ENCODE measurements at regions not wholly inside any gene's neighbourhood (a gene's known extent, or its start where the extent isn't known, plus 50 kb on each side); places are given as distances from the start of the nearest gene placed in this dataset.

DNA sequence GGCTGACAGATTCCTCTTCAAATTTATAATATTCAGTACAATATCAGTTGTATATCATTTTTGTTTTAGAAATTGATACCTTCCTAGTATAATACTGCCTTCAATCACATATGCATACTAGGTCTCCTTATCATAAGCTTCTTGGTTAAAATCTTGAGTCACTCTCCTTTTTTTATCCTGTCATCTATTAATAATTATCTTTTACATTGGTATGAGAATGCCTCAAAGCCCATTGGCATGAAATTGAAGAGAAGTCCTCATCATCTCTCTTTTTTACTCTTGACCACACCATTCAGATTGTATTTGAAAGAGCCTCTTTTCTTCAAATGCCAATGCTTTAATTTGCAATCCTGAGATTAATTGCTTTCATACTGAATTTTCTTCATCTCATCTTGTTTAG, 810.3 kb downstream of the BRINP1 start (continued):
- no peak for TF ChIP-seq RBBP5 (conservative IDR thresholded peaks at IDR 0.05)

DNA sequence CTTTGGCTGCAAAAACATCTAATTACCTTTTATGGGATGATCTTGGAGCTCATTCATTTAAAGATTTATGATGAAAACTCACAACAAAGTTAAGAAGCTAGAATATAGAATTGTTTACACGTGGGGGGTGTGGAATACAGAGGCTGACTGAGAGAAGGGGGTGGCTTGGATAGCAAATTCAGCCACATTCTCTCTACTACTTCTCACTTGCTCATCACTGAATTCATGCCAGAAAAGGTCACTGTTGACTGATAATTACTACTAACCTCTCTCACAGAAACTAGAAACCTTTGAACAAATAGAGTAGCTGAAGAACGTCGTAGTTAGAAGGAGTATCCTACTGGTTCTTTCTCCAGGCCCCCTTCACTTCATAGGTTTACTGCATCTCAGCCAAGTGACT, 808.2 kb downstream of the BRINP1 start:
- RAD21 ChIA-PET (ENCODE audit: unreplicated experiment) = no interaction called here

DNA sequence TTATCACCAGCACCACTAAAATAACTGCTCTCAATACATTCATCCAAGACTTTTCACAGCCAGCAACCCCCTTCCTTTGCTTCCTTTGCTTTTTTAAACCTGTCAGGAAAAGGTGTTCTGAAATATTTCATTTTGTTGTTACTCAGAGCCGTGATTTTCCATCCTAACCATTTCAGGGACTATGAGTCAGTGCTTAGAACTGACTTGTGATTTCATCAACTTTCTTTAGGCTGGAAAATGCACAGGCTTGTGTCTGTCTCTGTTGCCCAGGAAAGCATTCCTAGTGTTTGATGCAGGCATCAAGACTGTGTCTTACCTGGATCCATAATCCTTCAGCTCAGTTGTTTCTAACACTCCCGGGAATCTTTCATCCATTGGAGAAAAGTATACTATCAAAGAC, 805.6 kb downstream of the BRINP1 start:
- Histone ChIP-seq H3K4me2 (ENCODE audit: control insufficient read depth, insufficient read depth) (no peak overlapping the region), H3K4me1 (ENCODE audit: control insufficient read depth, insufficient read depth, low read length) (no peaks in the 10 kb centered on the region), H3K79me2 (ENCODE audit: control insufficient read depth, insufficient read depth, low read length) (no peaks in the 10 kb centered on the region), H3K27ac (ENCODE audit: control insufficient read depth, insufficient read depth) (no peak overlapping the region), H4K20me1 (ENCODE audit: control insufficient read depth, insufficient read depth) (no peaks in the 10 kb centered on the region), H3K9me3 (replicated peaks; ENCODE audit: control insufficient read depth, insufficient read depth, low read length) (no peaks in the 10 kb centered on the region), H3K4me3 (no peak overlapping the region), H3K27me3 (replicated peaks in 1 of 2; ENCODE audit: control insufficient read depth in 2 of 2, insufficient read depth in 2 of 2, low read length in 1 of 2) (no peaks in the 10 kb centered on the region), H3K9ac (ENCODE audit: control insufficient read depth, insufficient read depth, low read length) (no peak overlapping the region), H3K36me3 (ENCODE audit: control insufficient read depth in 2 of 2, insufficient read depth in 2 of 2, low read length in 1 of 2) (no peaks in the 10 kb centered on the region), H2AFZ (ENCODE audit: control insufficient read depth, low read depth, low read length) (no peak overlapping the region)
- ATAC-seq = no peak
- in situ Hi-C loops (cut with MboI) (no loop called here), intact Hi-C loops (cut with micrococcal nuclease; ENCODE audit: unreplicated experiment) (no loop called here)
- no peak for FAIRE-seq
- WGBS (ENCODE audit: insufficient coverage, insufficient replicate concordance, low lambda C conversion rate, missing lambda C conversion rate) = 3% methylated on average over 2 of the region's 2 CpGs
- SMC1A ChIA-PET (ENCODE audit: uncharacterized antibody, unreplicated experiment) = no interaction called here
- RAD21 ChIA-PET (ENCODE audit: unreplicated experiment) = no interaction called here
- no TSS peak for BruUV-seq (replicated peaks)
- DNase-seq (ENCODE audit: low read depth, low spot score) = no peak
- POLR2A ChIA-PET = no interaction called here
- TF ChIP-seq SREBF2 (IDR thresholded peaks at IDR 0.05; ENCODE audit: low read length) = no peak
- CTCF ChIA-PET = no interaction called here

More for the DNA sequence above, 808.2 kb downstream of the BRINP1 start:
- TF ChIP-seq, protein P1, sequence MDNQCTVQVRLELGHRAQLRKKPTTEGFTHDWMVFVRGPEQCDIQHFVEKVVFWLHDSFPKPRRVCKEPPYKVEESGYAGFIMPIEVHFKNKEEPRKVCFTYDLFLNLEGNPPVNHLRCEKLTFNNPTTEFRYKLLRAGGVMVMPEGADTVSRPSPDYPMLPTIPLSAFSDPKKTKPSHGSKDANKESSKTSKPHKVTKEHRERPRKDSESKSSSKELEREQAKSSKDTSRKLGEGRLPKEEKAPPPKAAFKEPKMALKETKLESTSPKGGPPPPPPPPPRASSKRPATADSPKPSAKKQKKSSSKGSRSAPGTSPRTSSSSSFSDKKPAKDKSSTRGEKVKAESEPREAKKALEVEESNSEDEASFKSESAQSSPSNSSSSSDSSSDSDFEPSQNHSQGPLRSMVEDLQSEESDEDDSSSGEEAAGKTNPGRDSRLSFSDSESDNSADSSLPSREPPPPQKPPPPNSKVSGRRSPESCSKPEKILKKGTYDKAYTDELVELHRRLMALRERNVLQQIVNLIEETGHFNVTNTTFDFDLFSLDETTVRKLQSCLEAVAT (IDR thresholded peaks at IDR 0.05) = no peak
- TF ChIP-seq ESRRA (IDR thresholded peaks at IDR 0.05; ENCODE audit: low read length) = no peak
- no peak for TF ChIP-seq BHLHE40 (IDR thresholded peaks at IDR 0.05; ENCODE audit: borderline replicate concordance in 1 of 2, low read depth in 2 of 2, low read length in 1 of 2)
- no peak for TF ChIP-seq TBL1XR1 (IDR thresholded peaks at IDR 0.05; ENCODE audit: low read depth, low read length)
- TF ChIP-seq SMARCA5 (IDR thresholded peaks at IDR 0.05) = no peak
- in situ Hi-C loops (cut with MboI) (no loop called here), intact Hi-C loops (cut with micrococcal nuclease; ENCODE audit: unreplicated experiment) (no loop called here)
- H2AFZ ChIP-seq (ENCODE audit: control insufficient read depth, low read depth, low read length) = no peak overlapping the region
- FAIRE-seq (no peak), ATAC-seq (no peak), DNase-seq (ENCODE audit: low read depth, low spot score) (no peak)
- WGBS (ENCODE audit: insufficient coverage, insufficient replicate concordance, low lambda C conversion rate, missing lambda C conversion rate) = 0% methylated on average over 3 of the region's 3 CpGs
- no peak overlapping the region for H3K27ac ChIP-seq (ENCODE audit: control insufficient read depth, insufficient read depth)
- POLR2A ChIA-PET = no interaction called here
- no peak overlapping the region for H3K9ac ChIP-seq (ENCODE audit: control insufficient read depth, insufficient read depth, low read length)
- no peaks in the 10 kb centered on the region for H3K27me3 ChIP-seq (replicated peaks in 1 of 2; ENCODE audit: control insufficient read depth in 2 of 2, insufficient read depth in 2 of 2, low read length in 1 of 2)
- no TSS peak for BruUV-seq (replicated peaks)
- no peaks in the 10 kb centered on the region for H3K79me2 ChIP-seq (ENCODE audit: control insufficient read depth, insufficient read depth, low read length)
- H3K4me2 ChIP-seq (ENCODE audit: control insufficient read depth, insufficient read depth) = no peak overlapping the region
- no peaks in the 10 kb centered on the region for H4K20me1 ChIP-seq (ENCODE audit: control insufficient read depth, insufficient read depth)
- no peak overlapping the region for H3K4me3 ChIP-seq
- H3K9me3 ChIP-seq (replicated peaks; ENCODE audit: control insufficient read depth, insufficient read depth, low read length) = no peaks in the 10 kb centered on the region
- SMC1A ChIA-PET (ENCODE audit: uncharacterized antibody, unreplicated experiment) = no interaction called here
- H3K36me3 ChIP-seq (ENCODE audit: control insufficient read depth in 2 of 2, insufficient read depth in 2 of 2, low read length in 1 of 2) = no peaks in the 10 kb centered on the region
- H3K4me1 ChIP-seq (ENCODE audit: control insufficient read depth, insufficient read depth, low read length) = no peaks in the 10 kb centered on the region
- CTCF ChIA-PET = interaction anchor here (1.6 kb wide), 1 partner anchor 36 kb away, joined by 4 read pairs; no protein-coding TSS in a partner anchor

Data from GM12878 (cell line).